Stimulated activated CD4-positive, alpha-beta T cell treated with anti-CD3 and anti-CD28 coated beads, Interleukin-2, amount 100 ng/mL, for 48 hours (primary cell): ENCODE measurements at regions not wholly inside any gene's neighbourhood (a gene's known extent, or its start where the extent isn't known, plus 50 kb on each side); places are given as distances from the start of the nearest gene placed in this dataset.

ENCODE experiments used
- DNase-seq, 2 donors: peaks; one replicate each; pipeline ENCODE4 v3.0.0-alpha.2; 2020

DNA sequence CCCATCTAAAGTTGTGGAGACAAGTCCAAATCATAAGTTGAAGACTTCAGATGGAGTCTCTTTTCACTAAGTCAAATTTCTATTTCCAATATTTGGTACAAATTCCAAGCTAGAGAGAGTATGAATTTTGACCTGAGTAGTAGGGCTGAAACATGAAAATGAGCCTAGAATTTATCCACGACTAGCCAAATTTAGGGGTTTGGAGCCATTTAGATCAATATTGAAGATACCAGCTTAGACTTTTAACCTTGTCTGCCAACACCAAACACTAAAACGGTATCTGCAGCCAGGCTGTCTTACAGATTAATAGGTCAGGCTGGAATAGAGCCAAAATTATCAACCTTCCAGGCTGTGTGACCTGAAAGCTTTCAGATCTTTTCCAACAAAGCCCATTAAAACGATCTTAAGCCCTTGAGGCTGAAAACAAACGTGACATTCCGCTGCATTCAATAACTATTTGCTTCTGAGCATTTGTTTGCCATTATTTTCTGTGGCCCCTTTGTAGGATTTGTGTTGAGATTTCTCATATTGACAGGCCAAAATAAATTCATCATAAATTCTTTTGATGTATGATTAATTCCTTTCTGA lies 268.7 kb upstream of the DKK2 start:
- DNase-seq: no peak

- no peak for DNase-seq
Observed at GRCh38 chr4:107299646-107300045, 263.5 kb upstream of the DKK2 start.

DNA sequence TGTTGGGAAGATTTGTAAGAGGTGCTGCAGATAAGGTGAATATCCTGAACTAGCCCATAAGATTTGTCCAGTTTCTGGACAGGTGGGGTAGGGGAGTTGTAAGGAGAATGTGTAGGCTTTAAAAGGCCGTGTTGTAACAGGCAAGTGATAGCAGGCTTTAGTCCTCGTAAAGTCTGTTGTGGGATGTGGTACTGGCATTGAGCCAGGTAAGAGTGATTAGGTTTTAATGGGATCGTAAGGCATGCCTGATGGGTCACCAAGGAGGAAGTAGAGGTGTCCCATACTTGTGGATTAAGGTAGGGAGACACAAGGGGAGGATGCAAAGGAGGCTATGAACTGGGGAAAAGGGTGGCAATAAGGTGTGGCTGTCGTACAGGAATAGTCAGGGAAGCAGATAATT lies 256.9 kb upstream of the DKK2 start:
- DNase-seq: no peak

DNA sequence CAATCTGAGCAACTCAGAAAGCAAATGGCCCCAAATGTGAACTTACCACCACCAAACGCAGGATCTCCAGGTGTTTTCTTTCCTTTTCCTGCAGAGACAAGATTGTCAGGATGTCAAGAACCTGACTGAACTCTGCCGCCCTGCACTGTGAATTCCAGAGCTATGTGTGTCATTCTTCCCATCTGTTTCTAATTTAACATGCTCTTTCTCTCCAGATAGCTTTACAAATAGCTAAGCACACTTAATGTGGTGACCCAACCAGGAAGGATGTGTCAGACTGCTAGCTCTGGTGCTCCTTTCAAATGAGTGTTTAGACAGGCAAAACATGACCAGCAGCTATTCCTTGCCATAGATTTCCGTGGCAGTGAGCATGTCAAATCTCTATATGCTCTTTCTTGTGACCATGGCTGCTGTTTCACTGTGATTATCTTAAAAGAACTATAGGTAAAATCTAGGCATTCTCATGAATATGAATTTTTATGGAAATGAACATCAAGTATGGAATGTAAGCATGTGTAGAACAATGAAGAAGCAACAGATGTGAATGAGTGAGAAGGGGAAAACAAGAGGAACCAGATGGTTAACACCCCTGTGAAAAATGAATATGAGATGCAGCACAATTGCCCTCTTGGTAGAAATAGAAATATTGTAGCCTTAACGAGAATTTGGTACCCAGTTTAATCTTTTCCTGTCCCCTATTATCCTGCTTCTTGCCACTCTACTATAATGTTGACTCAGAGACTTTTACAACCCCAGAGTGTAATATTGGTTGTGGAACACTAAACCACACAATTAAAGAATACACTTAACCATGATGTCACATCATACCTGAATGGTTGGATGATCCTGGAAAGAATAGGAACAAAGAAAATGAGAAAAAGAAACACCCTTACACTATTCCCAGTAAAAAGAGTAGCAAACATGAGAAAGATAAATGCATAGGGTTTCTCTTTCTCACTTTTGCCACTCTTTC lies 247.8 kb upstream of the DKK2 start:
- DNase-seq: no peak

GRCh38 chr4:107279733-107280132 lies 243.6 kb upstream of the DKK2 start:
- no peak for DNase-seq

GRCh38 chr4:107278791-107279483 lies 242.8 kb upstream of the DKK2 start:
- no peak for DNase-seq

GRCh38 chr4:107276052-107276451 lies 239.9 kb upstream of the DKK2 start:
- DNase-seq: no peak

DNA sequence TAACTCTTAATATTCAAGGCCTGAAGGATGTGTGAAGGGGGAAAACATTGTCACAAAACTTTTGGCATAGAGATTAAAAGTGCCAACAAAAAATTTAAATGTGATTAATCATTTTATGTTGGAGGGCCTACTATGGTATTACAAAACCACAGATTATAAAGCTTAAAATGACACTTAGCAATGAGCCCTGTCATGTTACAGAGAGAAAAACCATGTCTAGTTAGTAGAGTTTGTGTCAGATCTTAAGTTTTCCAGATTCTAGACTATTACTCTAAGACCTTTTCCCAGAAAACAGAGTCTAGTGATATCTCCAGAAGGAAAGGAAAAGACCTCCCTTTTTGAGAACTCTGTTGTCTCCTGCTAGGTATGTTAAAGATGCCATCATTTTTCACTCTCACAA lies 239.1 kb upstream of the DKK2 start:
- no peak for DNase-seq

- no peak for DNase-seq
Observed at GRCh38 chr4:107270614-107271013, 234.5 kb upstream of the DKK2 start.

GRCh38 chr4:107269175-107269574 lies 233.1 kb upstream of the DKK2 start:
- no peak for DNase-seq

DNA sequence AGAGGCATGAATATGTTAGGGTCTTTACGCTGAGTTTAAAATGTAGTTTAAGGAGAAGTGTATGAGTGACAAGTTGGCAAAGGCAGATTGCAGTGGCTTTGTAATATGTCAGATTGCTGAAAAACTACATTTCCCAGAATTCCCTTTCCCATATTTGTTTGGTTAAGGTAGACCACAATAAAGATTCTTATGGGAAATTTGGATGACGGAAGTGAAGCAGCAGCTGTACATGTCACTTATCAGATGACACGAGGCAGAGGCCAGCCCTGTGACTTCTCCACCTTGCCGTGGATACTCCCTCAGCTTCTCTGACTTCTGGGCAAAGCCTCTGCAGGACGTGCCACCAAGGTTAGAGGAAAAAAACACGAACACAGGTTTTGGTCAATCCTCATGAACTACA lies 229.7 kb upstream of the DKK2 start:
- DNase-seq: no peak

DNA sequence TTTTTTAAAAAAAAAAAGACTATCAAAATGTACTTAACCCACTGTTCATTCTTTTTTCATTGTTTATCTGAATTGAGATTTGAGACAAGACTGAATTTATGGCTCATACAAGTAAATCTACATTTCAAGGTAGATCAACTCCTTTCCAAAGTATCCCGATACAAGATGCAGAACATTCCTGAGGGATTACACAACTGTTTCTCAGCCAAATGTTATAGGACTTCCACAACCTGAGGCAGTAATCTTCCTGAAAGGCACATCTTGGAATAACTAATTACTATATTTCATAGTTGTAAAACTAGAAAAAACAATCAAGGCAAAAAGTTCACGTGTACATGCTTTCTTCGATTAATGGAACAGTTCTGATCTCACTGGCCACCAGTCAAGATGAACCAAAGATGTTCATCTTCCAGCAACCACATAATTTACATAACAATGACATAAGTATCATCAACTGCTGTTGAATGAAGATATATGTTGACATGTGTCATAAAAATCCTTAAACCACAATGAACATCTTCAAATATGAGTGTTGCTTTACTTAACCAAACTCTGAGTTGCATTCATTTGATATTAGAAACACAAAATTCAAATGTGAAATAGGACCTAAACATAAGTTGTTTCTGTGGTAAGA lies 225.2 kb upstream of the DKK2 start:
- DNase-seq: no peak

DNA sequence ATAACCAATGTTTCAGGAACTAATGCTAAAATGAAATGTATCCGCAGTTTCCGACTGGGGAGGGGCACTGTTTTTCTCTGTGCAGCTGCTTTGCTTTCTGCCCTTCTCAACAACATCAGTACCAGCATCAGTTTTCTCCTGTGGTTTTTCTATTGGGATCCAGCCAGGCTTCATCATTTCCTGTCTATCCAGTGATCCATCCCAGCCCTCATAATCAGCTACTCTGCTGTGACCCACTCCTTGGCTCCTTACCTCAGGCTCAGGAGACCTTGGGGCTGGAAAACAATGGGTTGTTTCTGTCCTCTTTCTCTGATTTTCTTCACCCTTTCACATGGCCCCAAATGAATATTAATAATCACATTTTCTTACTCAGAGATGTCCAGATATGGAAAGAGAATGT lies 222.2 kb upstream of the DKK2 start:
- DNase-seq: no peak

- no peak for DNase-seq
Observed at GRCh38 chr4:107255596-107255995, 219.5 kb upstream of the DKK2 start.

- DNase-seq: no peak
Observed at GRCh38 chr4:107255114-107255513, 219.0 kb upstream of the DKK2 start.

DNA sequence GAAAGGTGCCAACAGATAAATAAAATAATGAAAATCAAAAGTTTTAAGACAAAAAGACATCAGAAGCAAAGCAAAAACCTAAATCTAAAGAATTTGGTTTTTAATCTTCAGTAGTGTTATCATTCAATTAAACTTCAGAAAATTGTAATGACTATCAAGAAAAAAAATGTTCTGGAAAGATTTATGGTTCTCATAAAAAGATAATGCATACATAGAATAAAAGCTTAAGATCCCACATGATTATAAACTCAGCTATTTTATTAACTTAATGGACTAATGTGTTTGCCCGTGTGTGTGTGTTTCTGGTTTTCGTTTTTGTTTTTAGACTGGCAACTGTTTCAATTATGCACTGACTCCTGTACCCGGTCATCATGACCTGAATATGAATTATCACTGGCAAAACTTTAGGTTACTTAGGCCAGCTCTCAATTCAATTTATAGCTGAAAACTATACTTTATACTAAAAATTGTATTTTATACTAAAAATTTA lies 217.5 kb upstream of the DKK2 start:
- DNase-seq: no peak

DNA sequence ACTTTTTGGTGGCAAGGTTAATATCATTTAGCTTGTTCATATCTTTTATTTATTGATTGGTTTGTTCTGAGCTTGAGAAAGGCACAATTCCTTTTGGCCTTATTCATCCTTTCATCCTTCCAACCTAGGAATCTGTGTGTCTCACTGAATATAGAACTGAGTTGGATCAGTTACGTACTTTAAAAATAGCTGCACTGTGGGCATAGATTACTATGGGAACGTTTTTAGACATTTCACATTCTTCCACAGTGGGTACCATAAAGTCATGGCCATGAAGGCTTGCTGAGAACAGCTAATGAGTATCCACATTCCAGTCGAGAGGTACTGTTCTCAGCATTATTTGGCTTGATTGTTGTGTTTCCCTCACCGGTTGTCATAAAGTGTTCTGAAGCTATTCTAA lies 217.0 kb upstream of the DKK2 start:
- DNase-seq: no peak

- no peak for DNase-seq
Observed at GRCh38 chr4:107252571-107252970, 216.5 kb upstream of the DKK2 start.

GRCh38 chr4:107248571-107248970 lies 212.5 kb upstream of the DKK2 start:
- no peak for DNase-seq

DNA sequence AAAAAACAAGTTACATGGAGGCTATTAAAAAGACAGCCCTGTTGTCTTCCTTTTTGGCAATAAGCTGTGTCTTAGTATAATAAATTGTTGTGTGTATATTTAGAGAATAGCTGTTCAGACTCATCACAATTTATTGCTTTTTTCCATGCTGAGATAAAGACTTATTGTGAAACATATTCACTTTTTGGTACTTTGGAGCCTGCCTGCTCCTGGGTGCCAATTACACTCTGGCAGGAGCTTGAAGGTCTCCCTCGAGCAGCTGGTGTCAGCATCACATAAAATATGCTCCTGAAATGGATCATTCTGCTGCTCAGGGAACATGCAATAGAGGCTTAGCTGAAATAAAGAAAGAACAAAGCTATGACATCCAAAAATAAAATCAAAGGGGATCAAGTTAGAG lies 211.6 kb upstream of the DKK2 start:
- no peak for DNase-seq

DNA sequence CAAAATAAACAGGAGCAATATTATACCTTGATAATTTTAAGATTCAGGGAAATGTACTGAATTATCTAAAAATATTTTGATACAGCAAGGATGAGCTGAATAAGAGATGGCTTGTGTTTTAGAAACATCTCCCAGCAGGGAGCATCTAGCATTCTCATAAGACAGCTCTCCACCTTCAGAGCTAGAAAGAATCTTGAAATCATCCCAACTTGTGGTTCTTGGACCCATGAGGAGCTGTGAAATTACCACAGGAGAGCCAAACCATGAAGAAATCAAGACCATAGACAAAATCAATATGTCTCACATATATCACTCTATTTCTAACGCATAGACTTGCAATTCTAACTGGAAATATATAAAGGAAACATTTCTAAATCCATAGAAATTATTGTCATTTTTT lies 210.6 kb upstream of the DKK2 start:
- DNase-seq: no peak

DNA sequence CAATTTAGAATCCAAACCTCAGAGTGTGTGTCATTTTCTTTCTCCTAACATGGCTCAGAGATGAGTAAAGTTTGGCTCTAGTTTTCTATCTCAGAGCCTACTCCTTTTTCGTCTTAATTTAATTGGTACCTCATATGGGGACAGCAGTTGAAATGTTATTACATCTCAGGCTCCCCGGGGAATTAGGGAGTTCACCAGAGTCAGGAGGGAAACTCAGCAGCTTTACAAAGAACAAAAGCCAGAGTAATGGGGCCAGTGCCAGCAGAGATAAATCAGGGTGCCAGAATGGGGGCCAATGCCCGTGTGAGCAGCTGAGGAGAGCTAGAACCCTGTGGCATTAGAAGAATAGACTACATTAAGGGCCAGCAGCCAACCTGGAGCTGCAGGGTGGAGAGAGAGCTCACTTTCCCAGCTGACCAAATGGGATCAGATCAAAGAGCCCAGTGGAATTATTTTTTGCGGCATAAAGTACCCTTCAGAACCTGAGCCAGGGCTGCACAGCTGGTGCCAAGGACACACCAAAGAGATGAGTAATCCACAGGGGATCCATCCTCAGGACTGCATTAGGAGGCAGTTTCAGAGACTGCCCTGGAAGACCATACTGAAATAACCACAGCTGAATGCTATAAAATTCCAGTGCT lies 207.1 kb upstream of the DKK2 start:
- DNase-seq: no peak

GRCh38 chr4:107220976-107221375 lies 184.9 kb upstream of the DKK2 start:
- no peak for DNase-seq
